IMR-90 (cell line): ENCODE measurements at regions not wholly inside any gene's neighbourhood (a gene's known extent, or its start where the extent isn't known, plus 50 kb on each side); places are given as distances from the start of the nearest gene placed in this dataset.

Source experiments
- POLR2A ChIP-seq: IDR thresholded peaks from 2 replicates; pipeline ENCODE4 v1.6.1; 2012; ENCODE audit warnings: mild to moderate bottlenecking, low read depth, low read length
- TF ChIP-seq, protein P1 (sequence below): conservative IDR thresholded peaks from 2 replicates; pipeline ENCODE4 v1.5.1; 2012; ENCODE audit warnings: mild to moderate bottlenecking, low read depth, low read length, improper control_type of control experiment

- TF ChIP-seq, protein P1, sequence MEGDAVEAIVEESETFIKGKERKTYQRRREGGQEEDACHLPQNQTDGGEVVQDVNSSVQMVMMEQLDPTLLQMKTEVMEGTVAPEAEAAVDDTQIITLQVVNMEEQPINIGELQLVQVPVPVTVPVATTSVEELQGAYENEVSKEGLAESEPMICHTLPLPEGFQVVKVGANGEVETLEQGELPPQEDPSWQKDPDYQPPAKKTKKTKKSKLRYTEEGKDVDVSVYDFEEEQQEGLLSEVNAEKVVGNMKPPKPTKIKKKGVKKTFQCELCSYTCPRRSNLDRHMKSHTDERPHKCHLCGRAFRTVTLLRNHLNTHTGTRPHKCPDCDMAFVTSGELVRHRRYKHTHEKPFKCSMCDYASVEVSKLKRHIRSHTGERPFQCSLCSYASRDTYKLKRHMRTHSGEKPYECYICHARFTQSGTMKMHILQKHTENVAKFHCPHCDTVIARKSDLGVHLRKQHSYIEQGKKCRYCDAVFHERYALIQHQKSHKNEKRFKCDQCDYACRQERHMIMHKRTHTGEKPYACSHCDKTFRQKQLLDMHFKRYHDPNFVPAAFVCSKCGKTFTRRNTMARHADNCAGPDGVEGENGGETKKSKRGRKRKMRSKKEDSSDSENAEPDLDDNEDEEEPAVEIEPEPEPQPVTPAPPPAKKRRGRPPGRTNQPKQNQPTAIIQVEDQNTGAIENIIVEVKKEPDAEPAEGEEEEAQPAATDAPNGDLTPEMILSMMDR, result no peak
- TF ChIP-seq POLR2A, result no peak
Measured at GRCh38 chr17:79674506-79675412, 56.0 kb upstream of the ENPP7 start.
